Activated T-cell treated with anti-CD3 and anti-CD28 coated beads for 1 hour (primary cell): ENCODE measurements at regions not wholly inside any gene's neighbourhood (a gene's known extent, or its start where the extent isn't known, plus 50 kb on each side); places are given as distances from the start of the nearest gene placed in this dataset.

Experiments used
- DNase-seq: peaks from one replicate; pipeline ENCODE4 v3.0.0-alpha.2; 2020; ENCODE audit warnings: low read depth

- no peak for DNase-seq
Observed at GRCh38 chr13:22428188-22428828, 752.5 kb upstream of the SGCG start.

GRCh38 chr13:22432690-22433089 lies 748.1 kb upstream of the SGCG start:
- DNase-seq, result no peak

- no peak for DNase-seq
Observed at GRCh38 chr13:22447132-22447886, 733.5 kb upstream of the SGCG start.

- DNase-seq, result no peak
Observed at GRCh38 chr13:22449251-22449650, 731.5 kb upstream of the SGCG start.

GRCh38 chr13:22451327-22451741 lies 729.4 kb upstream of the SGCG start:
- DNase-seq, result no peak

GRCh38 chr13:22454586-22454985 lies 726.2 kb upstream of the SGCG start:
- DNase-seq, result no peak

GRCh38 chr13:22455036-22455435 lies 725.7 kb upstream of the SGCG start:
- no peak for DNase-seq

- no peak for DNase-seq
Observed at GRCh38 chr13:22461854-22462490, 718.8 kb upstream of the SGCG start.

GRCh38 chr13:22463089-22463488 lies 717.7 kb upstream of the SGCG start:
- DNase-seq, result no peak

GRCh38 chr13:22468045-22468444 lies 712.7 kb upstream of the SGCG start:
- no peak for DNase-seq

GRCh38 chr13:22468824-22469223 lies 712.0 kb upstream of the SGCG start:
- DNase-seq, result no peak

GRCh38 chr13:22469452-22469851 lies 711.3 kb upstream of the SGCG start:
- DNase-seq, result no peak

GRCh38 chr13:22470075-22470474 lies 710.7 kb upstream of the SGCG start:
- no peak for DNase-seq

GRCh38 chr13:22482496-22483000 lies 698.2 kb upstream of the SGCG start:
- no peak for DNase-seq

GRCh38 chr13:22483276-22483675 lies 697.5 kb upstream of the SGCG start:
- DNase-seq, result no peak

- DNase-seq, result no peak
Observed at GRCh38 chr13:22486490-22486889, 694.3 kb upstream of the SGCG start.

- no peak for DNase-seq
Observed at GRCh38 chr13:22487932-22488331, 692.8 kb upstream of the SGCG start.

GRCh38 chr13:22489771-22490170 lies 691.0 kb upstream of the SGCG start:
- no peak for DNase-seq

- DNase-seq, result no peak
Observed at GRCh38 chr13:22495819-22496218, 685.0 kb upstream of the SGCG start.

- DNase-seq, result no peak
Observed at GRCh38 chr13:22496803-22497508, 683.8 kb upstream of the SGCG start.

GRCh38 chr13:22497991-22498780 lies 682.6 kb upstream of the SGCG start:
- DNase-seq, result no peak

GRCh38 chr13:22499919-22500318 lies 680.9 kb upstream of the SGCG start:
- DNase-seq, result no peak
